ENCODE measurements at regions not wholly inside any gene's neighbourhood (a gene's known extent, or its start where the extent isn't known, plus 50 kb on each side); places are given as distances from the start of the nearest gene placed in this dataset.

DNA sequence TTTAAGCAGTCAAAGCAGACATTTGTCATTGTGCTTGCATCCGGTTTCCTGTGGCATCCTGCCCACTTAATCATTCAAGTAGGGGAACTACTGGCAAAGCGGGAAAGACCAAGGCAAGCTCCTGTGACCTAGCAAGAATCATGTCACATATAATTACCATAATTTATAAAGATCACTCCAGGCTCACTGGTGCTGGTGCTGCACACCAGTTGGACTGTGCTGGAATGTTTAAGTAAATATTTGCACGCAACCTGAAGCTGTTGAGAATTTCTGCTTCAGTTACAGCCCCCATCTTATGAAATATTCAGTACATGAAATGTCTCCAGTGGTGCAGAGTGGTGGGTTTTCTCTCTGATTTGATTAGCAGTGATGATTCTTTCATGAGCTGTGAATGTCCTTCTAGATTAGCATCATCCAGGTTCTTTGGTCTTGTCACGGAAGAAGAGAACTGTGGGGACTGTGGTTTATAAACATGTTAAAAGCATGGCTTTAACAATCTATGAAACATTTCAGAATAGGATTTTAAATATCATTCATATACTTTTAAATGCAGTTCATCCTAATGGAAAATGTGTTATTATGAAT, 621.3 kb upstream of the EPHA6 start:
- Histone ChIP-seq H3K56ac (ENCODE audit: low read length) (no peak overlapping the region), H3K79me2 (ENCODE audit: control insufficient read depth, insufficient read depth, low read length) (no peaks in the 10 kb centered on the region), H2AK5ac (ENCODE audit: low read length) (no peak overlapping the region), H3K4ac (ENCODE audit: low read depth, low read length) (no peak overlapping the region), H3K27ac (ENCODE audit: low read depth, low read length) (no peak overlapping the region), H2BK15ac (replicated peaks; ENCODE audit: low read depth) (no peak overlapping the region), H3K36me3 (ENCODE audit: control insufficient read depth, insufficient read depth, low read length) (no peaks in the 10 kb centered on the region), H4K5ac (ENCODE audit: low read length) (no peak overlapping the region), H2BK5ac (ENCODE audit: low read length) (no peak overlapping the region), H2BK120ac (ENCODE audit: low read depth, low read length) (no peak overlapping the region), H3K4me1 (ENCODE audit: control insufficient read depth, low read depth, low read length) (no peaks in the 10 kb centered on the region), H3K23ac (ENCODE audit: low read length) (no peak overlapping the region), H3K27me3 (ENCODE audit: insufficient read depth, low read length, poor library complexity) (no peaks in the 10 kb centered on the region), H3K79me1 (ENCODE audit: low read length) (no peaks in the 10 kb centered on the region), H3K9ac (ENCODE audit: low read length) (no peak overlapping the region), H3K4me2 (ENCODE audit: low read length) (no peak overlapping the region), H3K18ac (ENCODE audit: low read length) (no peak overlapping the region), H4K8ac (ENCODE audit: low read depth, low read length) (no peak overlapping the region), H3K4me3 (ENCODE audit: low read length) (no peak overlapping the region)
- WGBS (ENCODE audit: extremely low coverage, insufficient coverage, low lambda C conversion rate) = no CpG with 5 or more reads among the region's 4 CpGs
- DNase-seq = no peak

DNA sequence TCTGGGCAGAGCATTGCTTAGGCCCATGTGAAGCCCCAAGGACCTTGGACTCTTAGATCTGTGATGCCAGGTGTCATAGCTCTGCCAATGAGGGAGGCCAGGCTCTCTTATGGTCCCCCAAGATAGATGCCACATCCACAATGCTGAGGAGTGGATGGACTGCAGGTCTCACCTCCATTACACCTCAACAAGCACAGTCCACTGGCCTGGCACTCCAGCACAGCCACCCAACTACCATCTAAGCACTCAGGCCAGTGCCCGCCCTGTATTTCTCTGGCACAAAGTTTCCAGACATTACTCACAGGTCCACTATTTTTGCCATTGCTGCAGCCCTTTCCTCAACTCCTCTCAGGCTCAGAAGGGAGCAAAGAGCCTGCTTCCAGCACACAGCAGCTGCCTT, 613.5 kb upstream of the EPHA6 start:
- Histone ChIP-seq H3K18ac (ENCODE audit: low read length) (no peak overlapping the region), H3K56ac (ENCODE audit: low read length) (no peak overlapping the region), H3K79me1 (ENCODE audit: low read length) (no peaks in the 10 kb centered on the region), H3K27me3 (ENCODE audit: insufficient read depth, low read length, poor library complexity) (no peaks in the 10 kb centered on the region), H3K79me2 (ENCODE audit: control insufficient read depth, insufficient read depth, low read length) (no peaks in the 10 kb centered on the region), H3K4me2 (ENCODE audit: low read length) (no peak overlapping the region), H3K36me3 (ENCODE audit: control insufficient read depth, insufficient read depth, low read length) (no peaks in the 10 kb centered on the region), H2BK5ac (ENCODE audit: low read length) (no peak overlapping the region), H2BK120ac (ENCODE audit: low read depth, low read length) (no peak overlapping the region), H2BK15ac (replicated peaks; ENCODE audit: low read depth) (no peak overlapping the region), H3K27ac (ENCODE audit: low read depth, low read length) (no peak overlapping the region), H2AK5ac (ENCODE audit: low read length) (no peak overlapping the region), H3K4me3 (ENCODE audit: low read length) (no peak overlapping the region), H3K4ac (ENCODE audit: low read depth, low read length) (no peak overlapping the region), H3K4me1 (ENCODE audit: control insufficient read depth, low read depth, low read length) (no peaks in the 10 kb centered on the region), H3K9ac (ENCODE audit: low read length) (no peak overlapping the region), H4K8ac (ENCODE audit: low read depth, low read length) (no peak overlapping the region), H4K5ac (ENCODE audit: low read length) (no peak overlapping the region), H3K23ac (ENCODE audit: low read length) (no peak overlapping the region)
- no peak for DNase-seq
- WGBS (ENCODE audit: extremely low coverage, insufficient coverage, low lambda C conversion rate) = no CpG with 5 or more reads among the region's 1 CpG

DNA sequence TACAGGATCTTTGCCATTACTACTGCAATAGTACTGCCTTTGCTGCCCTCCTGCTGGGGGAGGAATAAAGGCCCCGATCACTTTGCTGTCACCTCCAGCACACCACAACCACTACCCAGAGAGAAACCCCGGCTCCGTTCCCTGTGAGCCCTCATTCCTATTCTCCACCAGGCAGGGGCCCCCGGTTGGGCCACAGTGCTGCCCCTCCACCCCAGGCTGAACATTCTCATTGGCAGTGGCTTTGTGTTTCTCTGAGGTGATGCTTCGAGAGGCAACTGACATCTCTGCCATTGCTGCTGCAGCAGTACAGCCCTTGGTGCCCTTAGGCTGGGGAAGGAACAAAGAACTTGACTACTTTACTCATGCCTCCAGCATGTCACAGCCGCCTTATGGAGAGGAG, 612.9 kb upstream of the EPHA6 start:
- no peaks in the 10 kb centered on the region for H3K4me1 ChIP-seq (ENCODE audit: control insufficient read depth, low read depth, low read length)
- H3K23ac ChIP-seq (ENCODE audit: low read length) = no peak overlapping the region
- no CpG with 5 or more reads among the region's 6 CpGs for WGBS (ENCODE audit: extremely low coverage, insufficient coverage, low lambda C conversion rate)

DNA sequence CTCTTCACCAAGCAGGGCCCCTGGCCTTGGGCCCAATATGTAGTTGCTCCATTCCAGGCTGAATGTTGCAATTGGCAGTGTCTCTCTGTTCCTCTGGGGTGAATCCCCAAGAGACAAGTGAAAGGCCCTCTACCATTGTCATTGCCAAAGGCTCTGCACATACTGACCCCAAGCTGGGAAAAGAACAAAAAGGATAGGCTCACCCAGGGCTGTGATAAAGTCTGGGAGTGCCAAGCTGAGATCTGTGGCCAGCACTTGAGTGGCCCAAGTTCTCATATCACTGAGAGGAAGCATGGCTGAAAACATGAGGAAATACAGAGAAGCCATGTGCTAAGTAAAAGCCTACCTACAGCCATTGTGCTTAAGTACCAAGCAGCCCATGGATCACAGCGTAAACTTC, 612.2 kb upstream of the EPHA6 start:
- no peaks in the 10 kb centered on the region for H3K79me2 ChIP-seq (ENCODE audit: control insufficient read depth, insufficient read depth, low read length)
- no peak overlapping the region for H4K8ac ChIP-seq (ENCODE audit: low read depth, low read length)
- H2BK15ac ChIP-seq (replicated peaks; ENCODE audit: low read depth) = no peak overlapping the region

More for the DNA sequence above, 612.9 kb upstream of the EPHA6 start:
- Histone ChIP-seq H3K79me2 (ENCODE audit: control insufficient read depth, insufficient read depth, low read length) (no peaks in the 10 kb centered on the region), H4K5ac (ENCODE audit: low read length) (no peak overlapping the region), H3K9ac (ENCODE audit: low read length) (no peak overlapping the region), H3K79me1 (ENCODE audit: low read length) (no peaks in the 10 kb centered on the region), H3K4me3 (ENCODE audit: low read length) (no peak overlapping the region), H3K4ac (ENCODE audit: low read depth, low read length) (no peak overlapping the region), H3K18ac (ENCODE audit: low read length) (no peak overlapping the region), H3K27me3 (ENCODE audit: insufficient read depth, low read length, poor library complexity) (no peaks in the 10 kb centered on the region), H2BK5ac (ENCODE audit: low read length) (no peak overlapping the region), H3K36me3 (ENCODE audit: control insufficient read depth, insufficient read depth, low read length) (no peaks in the 10 kb centered on the region), H2BK15ac (replicated peaks; ENCODE audit: low read depth) (no peak overlapping the region), H3K56ac (ENCODE audit: low read length) (no peak overlapping the region), H4K8ac (ENCODE audit: low read depth, low read length) (no peak overlapping the region), H2BK120ac (ENCODE audit: low read depth, low read length) (no peak overlapping the region), H2AK5ac (ENCODE audit: low read length) (no peak overlapping the region), H3K4me2 (ENCODE audit: low read length) (no peak overlapping the region), H3K27ac (ENCODE audit: low read depth, low read length) (no peak overlapping the region)
- no peak for DNase-seq

DNA sequence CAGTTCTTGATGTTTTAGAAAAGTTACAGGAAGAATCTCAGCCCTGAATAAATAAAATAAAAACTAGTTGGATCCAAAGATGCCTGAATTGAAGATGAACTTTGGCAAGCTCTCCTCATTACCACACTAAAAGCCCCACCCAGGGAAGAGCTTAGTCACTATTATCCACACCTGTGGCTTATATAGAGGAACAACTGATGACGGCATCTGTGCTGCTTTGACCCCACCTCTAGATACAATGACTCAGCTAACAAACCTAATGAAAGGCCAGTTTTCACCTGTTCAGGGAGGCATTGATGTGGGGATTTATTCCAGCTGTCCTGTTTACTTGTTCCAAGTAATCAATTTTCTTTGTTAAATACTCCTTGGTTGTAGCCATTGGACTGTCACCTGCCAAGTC, 604.7 kb upstream of the EPHA6 start:
- Histone ChIP-seq H3K27me3 (ENCODE audit: insufficient read depth, low read length, poor library complexity) (no peaks in the 10 kb centered on the region), H3K79me1 (ENCODE audit: low read length) (no peaks in the 10 kb centered on the region), H3K36me3 (ENCODE audit: control insufficient read depth, insufficient read depth, low read length) (no peaks in the 10 kb centered on the region), H3K56ac (ENCODE audit: low read length) (no peak overlapping the region), H3K79me2 (ENCODE audit: control insufficient read depth, insufficient read depth, low read length) (no peaks in the 10 kb centered on the region), H3K9ac (ENCODE audit: low read length) (no peak overlapping the region), H4K8ac (ENCODE audit: low read depth, low read length) (no peak overlapping the region), H2BK15ac (replicated peaks; ENCODE audit: low read depth) (no peak overlapping the region), H3K4me3 (ENCODE audit: low read length) (no peak overlapping the region), H3K23ac (ENCODE audit: low read length) (no peak overlapping the region), H3K4me2 (ENCODE audit: low read length) (no peak overlapping the region), H3K4ac (ENCODE audit: low read depth, low read length) (no peak overlapping the region), H4K5ac (ENCODE audit: low read length) (no peak overlapping the region), H2AK5ac (ENCODE audit: low read length) (no peak overlapping the region), H3K4me1 (ENCODE audit: control insufficient read depth, low read depth, low read length) (no peaks in the 10 kb centered on the region), H3K27ac (ENCODE audit: low read depth, low read length) (no peak overlapping the region), H2BK5ac (ENCODE audit: low read length) (no peak overlapping the region), H3K18ac (ENCODE audit: low read length) (no peak overlapping the region), H2BK120ac (ENCODE audit: low read depth, low read length) (no peak overlapping the region)
- no peak for DNase-seq
- no CpG with 5 or more reads among the region's 1 CpG for WGBS (ENCODE audit: extremely low coverage, insufficient coverage, low lambda C conversion rate)

More for the DNA sequence above, 612.2 kb upstream of the EPHA6 start:
- no peak overlapping the region for H3K9ac ChIP-seq (ENCODE audit: low read length)
- WGBS (ENCODE audit: extremely low coverage, insufficient coverage, low lambda C conversion rate) = no CpG with 5 or more reads among the region's 1 CpG
- no peak overlapping the region for H3K4me2 ChIP-seq (ENCODE audit: low read length)
- H3K4me1 ChIP-seq (ENCODE audit: control insufficient read depth, low read depth, low read length) = no peaks in the 10 kb centered on the region
- no peak for DNase-seq
- no peak overlapping the region for H3K4me3 ChIP-seq (ENCODE audit: low read length)
- no peak overlapping the region for H3K23ac ChIP-seq (ENCODE audit: low read length)
- H3K18ac ChIP-seq (ENCODE audit: low read length) = no peak overlapping the region
- no peak overlapping the region for H3K56ac ChIP-seq (ENCODE audit: low read length)
- no peak overlapping the region for H2BK5ac ChIP-seq (ENCODE audit: low read length)
- H3K36me3 ChIP-seq (ENCODE audit: control insufficient read depth, insufficient read depth, low read length) = no peaks in the 10 kb centered on the region
- H3K79me1 ChIP-seq (ENCODE audit: low read length) = no peaks in the 10 kb centered on the region
- no peak overlapping the region for H2AK5ac ChIP-seq (ENCODE audit: low read length)
- no peak overlapping the region for H3K4ac ChIP-seq (ENCODE audit: low read depth, low read length)
- H3K27me3 ChIP-seq (ENCODE audit: insufficient read depth, low read length, poor library complexity) = no peaks in the 10 kb centered on the region
- no peak overlapping the region for H2BK120ac ChIP-seq (ENCODE audit: low read depth, low read length)
- no peak overlapping the region for H3K27ac ChIP-seq (ENCODE audit: low read depth, low read length)
- H4K5ac ChIP-seq (ENCODE audit: low read length) = no peak overlapping the region

DNA sequence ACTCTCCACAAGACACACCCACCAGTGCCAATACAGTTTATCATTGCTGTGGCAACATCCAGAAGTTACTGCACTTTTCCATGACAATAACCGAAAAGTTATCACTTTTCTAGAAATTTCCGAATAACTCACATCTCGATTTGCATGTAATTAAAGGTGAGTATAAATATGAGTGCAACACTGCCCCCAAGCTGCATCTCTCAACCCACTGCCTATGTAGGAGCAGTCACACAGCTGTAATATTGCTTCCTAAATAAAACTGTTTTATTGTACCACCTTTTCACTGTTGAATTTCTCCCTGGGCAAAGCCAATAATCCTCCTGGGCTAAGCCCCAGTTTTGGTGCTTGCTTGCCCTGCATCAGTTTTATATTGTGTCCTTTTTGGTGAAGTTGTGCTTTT, 601.0 kb upstream of the EPHA6 start:
- no CpG with 5 or more reads among the region's 3 CpGs for WGBS (ENCODE audit: extremely low coverage, insufficient coverage, low lambda C conversion rate)

More for the DNA sequence above, 601.0 kb upstream of the EPHA6 start:
- Histone ChIP-seq H3K56ac (ENCODE audit: low read length) (no peak overlapping the region), H3K4me3 (ENCODE audit: low read length) (no peak overlapping the region), H3K4me2 (ENCODE audit: low read length) (no peak overlapping the region), H4K8ac (ENCODE audit: low read depth, low read length) (no peak overlapping the region), H3K18ac (ENCODE audit: low read length) (no peak overlapping the region), H3K79me1 (ENCODE audit: low read length) (no peaks in the 10 kb centered on the region), H3K27ac (ENCODE audit: low read depth, low read length) (no peak overlapping the region), H3K36me3 (ENCODE audit: control insufficient read depth, insufficient read depth, low read length) (no peaks in the 10 kb centered on the region), H3K23ac (ENCODE audit: low read length) (no peak overlapping the region), H3K4me1 (ENCODE audit: control insufficient read depth, low read depth, low read length) (no peaks in the 10 kb centered on the region), H4K5ac (ENCODE audit: low read length) (no peak overlapping the region), H3K4ac (ENCODE audit: low read depth, low read length) (no peak overlapping the region), H2BK5ac (ENCODE audit: low read length) (no peak overlapping the region), H2AK5ac (ENCODE audit: low read length) (no peak overlapping the region), H2BK120ac (ENCODE audit: low read depth, low read length) (no peak overlapping the region), H3K79me2 (ENCODE audit: control insufficient read depth, insufficient read depth, low read length) (no peaks in the 10 kb centered on the region), H3K9ac (ENCODE audit: low read length) (no peak overlapping the region), H3K27me3 (ENCODE audit: insufficient read depth, low read length, poor library complexity) (no peaks in the 10 kb centered on the region), H2BK15ac (replicated peaks; ENCODE audit: low read depth) (no peak overlapping the region)
- no peak for DNase-seq
